Endothelial cell (in vitro differentiated cells): ENCODE measurements at regions not wholly inside any gene's neighbourhood (a gene's known extent, or its start where the extent isn't known, plus 50 kb on each side); places are given as distances from the start of the nearest gene placed in this dataset.

Experiments used
- DNase-seq: peaks from one replicate; pipeline ENCODE4 v3.0.0; 2021; ENCODE audit warnings: low spot score
- H3K27ac Mint-ChIP-seq: one replicate; pipeline ENCODE4 v1.8.0; 2021; ENCODE audit warnings: mixed read lengths, inconsistent platforms; ENCODE audit not compliant: unreplicated experiment
- H3K27me3 Mint-ChIP-seq: one replicate; pipeline ENCODE4 v1.8.0; 2021; ENCODE audit warnings: mild to moderate bottlenecking, moderate library complexity, mixed read lengths, inconsistent platforms; ENCODE audit not compliant: unreplicated experiment
- H3K36me3 Mint-ChIP-seq: one replicate; pipeline ENCODE4 v1.8.0; 2021; ENCODE audit warnings: mild to moderate bottlenecking, low read depth, mixed read lengths, inconsistent platforms; ENCODE audit not compliant: unreplicated experiment
- H3K4me1 Mint-ChIP-seq: one replicate; pipeline ENCODE4 v1.8.0; 2021; ENCODE audit warnings: mild to moderate bottlenecking, mixed read lengths, inconsistent platforms; ENCODE audit not compliant: unreplicated experiment
- H3K4me3 Mint-ChIP-seq: one replicate; pipeline ENCODE4 v1.8.0; 2021; ENCODE audit warnings: mild to moderate bottlenecking, mixed read lengths, inconsistent platforms; ENCODE audit not compliant: unreplicated experiment
- H3K9me3 Mint-ChIP-seq: one replicate; pipeline ENCODE4 v1.8.0; 2021; ENCODE audit warnings: mixed read lengths, inconsistent platforms; ENCODE audit not compliant: unreplicated experiment
- TF ChIP-seq, protein P1 (sequence below): fragments of 200-600 bp; sonication (generic); IDR thresholded peaks from one replicate; pipeline ENCODE4 v1.5.0; 2021; ENCODE audit warnings: antibody characterized with exemption; ENCODE audit not compliant: unreplicated experiment

DNA sequence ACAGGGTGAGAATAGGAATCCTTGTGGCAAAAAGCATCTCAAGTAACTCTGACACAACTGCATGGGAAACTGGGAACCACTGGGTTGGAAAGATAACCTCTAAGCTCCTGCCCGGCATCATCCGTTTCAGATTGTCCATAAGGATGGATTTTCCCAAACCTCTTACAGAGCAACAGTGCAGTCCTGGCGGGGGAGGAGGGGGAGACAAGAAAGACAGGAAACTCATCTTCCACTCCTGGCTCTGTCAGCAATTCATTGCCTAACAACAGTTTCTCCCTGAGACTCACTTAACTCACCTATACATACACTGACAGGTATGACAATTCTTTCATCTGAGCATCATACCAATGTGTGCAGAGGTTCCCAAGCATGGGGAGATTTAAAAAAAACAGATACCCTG, 279.0 kb downstream of the RPLP1 start:
- no peak for DNase-seq
- peak overlapping the region; percentile 70 for H3K27ac Mint-ChIP-seq

DNA sequence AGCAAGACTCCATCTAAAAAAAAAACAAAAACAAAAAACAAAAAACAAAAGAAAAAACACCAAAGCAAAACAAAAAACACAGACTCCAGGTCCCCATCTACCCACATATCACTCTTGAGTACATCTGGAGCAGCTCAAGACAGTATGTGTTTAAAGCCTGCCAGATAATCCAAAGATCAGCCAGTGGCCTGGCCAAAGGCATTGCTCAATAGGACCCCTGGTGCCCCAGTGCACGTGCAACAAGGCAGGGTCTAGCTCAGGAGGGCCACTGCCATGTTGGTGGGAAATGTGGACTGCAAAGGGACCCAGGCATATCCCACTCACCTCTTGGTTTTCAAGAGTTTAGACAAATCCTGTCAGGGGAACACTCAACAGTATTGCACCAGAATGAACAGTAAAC, 279.5 kb downstream of the RPLP1 start:
- TF ChIP-seq, protein P1, sequence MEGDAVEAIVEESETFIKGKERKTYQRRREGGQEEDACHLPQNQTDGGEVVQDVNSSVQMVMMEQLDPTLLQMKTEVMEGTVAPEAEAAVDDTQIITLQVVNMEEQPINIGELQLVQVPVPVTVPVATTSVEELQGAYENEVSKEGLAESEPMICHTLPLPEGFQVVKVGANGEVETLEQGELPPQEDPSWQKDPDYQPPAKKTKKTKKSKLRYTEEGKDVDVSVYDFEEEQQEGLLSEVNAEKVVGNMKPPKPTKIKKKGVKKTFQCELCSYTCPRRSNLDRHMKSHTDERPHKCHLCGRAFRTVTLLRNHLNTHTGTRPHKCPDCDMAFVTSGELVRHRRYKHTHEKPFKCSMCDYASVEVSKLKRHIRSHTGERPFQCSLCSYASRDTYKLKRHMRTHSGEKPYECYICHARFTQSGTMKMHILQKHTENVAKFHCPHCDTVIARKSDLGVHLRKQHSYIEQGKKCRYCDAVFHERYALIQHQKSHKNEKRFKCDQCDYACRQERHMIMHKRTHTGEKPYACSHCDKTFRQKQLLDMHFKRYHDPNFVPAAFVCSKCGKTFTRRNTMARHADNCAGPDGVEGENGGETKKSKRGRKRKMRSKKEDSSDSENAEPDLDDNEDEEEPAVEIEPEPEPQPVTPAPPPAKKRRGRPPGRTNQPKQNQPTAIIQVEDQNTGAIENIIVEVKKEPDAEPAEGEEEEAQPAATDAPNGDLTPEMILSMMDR: no peak
- Mint-ChIP-seq H3K36me3 (peaks cover 6% of the 10 kb centered on the region), H3K27ac (no peak overlapping the region), H3K4me1 (peaks cover 30% of the 10 kb centered on the region), H3K9me3 (no peaks in the 10 kb centered on the region), H3K4me3 (no peak overlapping the region), H3K27me3 (peaks cover 5% of the 10 kb centered on the region)
- DNase-seq: no peak

More for the DNA sequence above, 279.0 kb downstream of the RPLP1 start:
- Mint-ChIP-seq H3K36me3 (peaks cover 6% of the 10 kb centered on the region), H3K4me1 (peaks cover 30% of the 10 kb centered on the region), H3K4me3 (no peak overlapping the region), H3K27me3 (peaks cover 3% of the 10 kb centered on the region), H3K9me3 (no peaks in the 10 kb centered on the region)
- TF ChIP-seq, protein P1: no peak

DNA sequence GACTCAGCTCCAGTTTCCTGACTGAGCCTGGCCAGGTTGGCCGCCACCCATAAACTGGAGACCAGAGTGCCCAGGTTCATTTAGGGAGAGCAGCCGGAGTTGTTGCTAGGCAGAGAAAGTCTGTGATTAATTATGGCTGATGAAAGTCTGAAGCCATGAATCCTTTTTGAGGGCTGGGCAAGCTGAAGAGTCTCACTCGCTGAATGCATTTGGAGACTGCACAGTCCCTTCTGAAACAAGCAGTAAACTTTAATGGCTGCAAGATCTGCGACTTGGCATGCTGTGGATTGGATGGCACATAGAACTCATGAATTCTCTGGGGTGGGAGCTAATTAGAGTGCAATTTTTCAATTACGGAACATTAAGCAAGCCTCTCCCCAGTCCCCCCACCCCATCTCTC, 282.1 kb downstream of the RPLP1 start:
- peaks cover 6% of the 10 kb centered on the region for H3K36me3 Mint-ChIP-seq
- TF ChIP-seq, protein P1: no peak
- no peak for DNase-seq
- H3K4me3 Mint-ChIP-seq: no peak overlapping the region
- peaks cover 30% of the 10 kb centered on the region for H3K4me1 Mint-ChIP-seq
- H3K27ac Mint-ChIP-seq: peak overlapping the region; percentile 75
- peaks cover 4% of the 10 kb centered on the region for H3K27me3 Mint-ChIP-seq
- H3K9me3 Mint-ChIP-seq: no peaks in the 10 kb centered on the region

DNA sequence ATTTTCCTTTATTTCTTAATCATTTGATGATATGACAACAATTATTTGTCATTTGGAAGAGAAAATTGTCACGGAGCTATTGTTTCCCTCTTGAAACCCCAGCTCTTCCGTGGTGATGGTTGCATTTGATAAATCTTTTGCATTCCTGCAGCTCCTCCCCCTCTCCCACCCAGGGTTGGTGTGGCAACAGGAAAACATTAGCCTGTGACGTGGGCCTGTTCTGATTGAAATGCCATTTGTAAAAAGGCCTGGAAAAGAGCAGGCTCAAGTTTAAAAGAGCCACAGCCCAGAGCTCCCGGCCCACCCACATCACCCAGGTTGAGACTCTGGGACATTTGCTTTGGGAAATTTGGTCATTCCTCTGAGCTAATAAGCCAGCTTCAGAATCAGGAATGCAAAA, 282.5 kb downstream of the RPLP1 start:
- peak; percentile 50 for DNase-seq

DNA sequence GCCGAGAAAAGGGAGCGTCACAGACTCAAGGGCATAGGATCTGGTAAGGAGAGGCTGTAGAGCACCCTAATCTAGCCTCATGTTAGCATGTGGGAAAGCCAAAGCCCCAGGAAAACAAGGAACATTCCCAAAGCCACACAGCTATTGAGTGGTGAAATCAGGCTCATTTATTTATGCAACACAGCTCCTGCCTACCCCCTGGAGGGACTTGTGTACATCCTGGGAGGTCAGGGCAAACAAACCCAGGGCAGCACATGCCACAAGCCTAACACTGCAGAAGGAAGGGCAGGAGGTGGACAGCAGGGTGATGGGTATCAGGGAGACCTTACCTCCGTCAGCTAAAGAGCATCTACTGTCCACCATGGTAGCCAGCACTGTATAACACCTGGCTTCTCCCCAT, 283.5 kb downstream of the RPLP1 start:
- H3K9me3 Mint-ChIP-seq: no peaks in the 10 kb centered on the region
- peaks cover 4% of the 10 kb centered on the region for H3K27me3 Mint-ChIP-seq

More for the DNA sequence above, 282.5 kb downstream of the RPLP1 start:
- TF ChIP-seq, protein P1: no peak
- peaks cover 27% of the 10 kb centered on the region for H3K4me1 Mint-ChIP-seq
- H3K9me3 Mint-ChIP-seq: no peaks in the 10 kb centered on the region
- H3K27ac Mint-ChIP-seq: peak overlapping the region; percentile 86
- H3K4me3 Mint-ChIP-seq: no peak overlapping the region
- H3K27me3 Mint-ChIP-seq: peaks cover 4% of the 10 kb centered on the region
- H3K36me3 Mint-ChIP-seq: peaks cover 6% of the 10 kb centered on the region

More for the DNA sequence above, 283.5 kb downstream of the RPLP1 start:
- Mint-ChIP-seq H3K4me3 (no peak overlapping the region), H3K27ac (peak overlapping the region; percentile 18), H3K36me3 (peaks cover 6% of the 10 kb centered on the region), H3K4me1 (peaks cover 17% of the 10 kb centered on the region)
- TF ChIP-seq, protein P1: no peak
- no peak for DNase-seq
